Testis (tissue), 2 donors: ENCODE measurements at regions not wholly inside any gene's neighbourhood (a gene's known extent, or its start where the extent isn't known, plus 50 kb on each side); places are given as distances from the start of the nearest gene placed in this dataset.

Experiments
- DNase-seq: peaks from one replicate; pipeline ENCODE4 v3.0.0-alpha.2; 2019
- H3K27ac ChIP-seq, 2 donors: fragments of 200-600 bp; sonication (generic); one replicate each; pipeline ENCODE4 v1.5.1; 2019
- H3K27me3 ChIP-seq: fragments of 200-600 bp; sonication (generic); one replicate; pipeline ENCODE4 v1.5.1; 2019
- H3K36me3 ChIP-seq: fragments of 200-600 bp; sonication (generic); one replicate; pipeline ENCODE4 v1.5.1; 2017; ENCODE audit warnings: low read depth; ENCODE audit errors: missing control alignments
- H3K4me1 ChIP-seq: fragments of 200-600 bp; sonication (generic); one replicate; pipeline ENCODE4 v1.5.1; 2019
- H3K4me3 ChIP-seq, 2 donors: fragments of 200-600 bp; sonication (generic); one replicate each; pipeline ENCODE4 v1.5.1; 2017 to 2019
- H3K9me3 ChIP-seq: fragments of 200-600 bp; sonication (generic); one replicate; pipeline ENCODE4 v1.5.1; 2017
- CTCF ChIP-seq, 3 experiments: fragments of 450-650 bp in 2 of 3; fragments of 200-600 bp in 1 of 3; sonication (generic) in 1 of 3; IDR thresholded peaks; one replicate each; pipeline ENCODE4 v1.5.1; 2016 to 2019; ENCODE audit warnings: antibody characterized with exemption in 3 of 3, mild to moderate bottlenecking in 2 of 3, moderate library complexity in 1 of 3
- POLR2A ChIP-seq: fragments of 450-650 bp; IDR thresholded peaks from one replicate; pipeline ENCODE4 v1.6.1; 2017; ENCODE audit warnings: antibody characterized with exemption, mild to moderate bottlenecking, moderate library complexity
- WGBS, 2 donors: methylation state at CpG; one replicate each; pipeline ENCODE4 v1.1.5; 2018; 5-methylcytosine and 5-hydroxymethylcytosine counted together
- intact Hi-C: fragments of 100-400 bp; cut with DNase I; formaldehyde crosslinking; loops from one replicate; pipeline ENCODE4 v1.15.1; 2023; ENCODE audit warnings: low total_unique reads

- Histone ChIP-seq H3K9me3 (no peaks in the 10 kb centered on the region), H3K27ac (no peak overlapping the region), H3K36me3 (no peaks in the 10 kb centered on the region), H3K4me3 (no peak overlapping the region), H3K4me1 (no peaks in the 10 kb centered on the region), H3K27me3 (no peaks in the 10 kb centered on the region)
- intact Hi-C loops, result no loop called here
- no peak for DNase-seq
- 93 to 100% methylated on average over 1 of the region's 1 CpG for WGBS, 2 donors
- TF ChIP-seq POLR2A (no peak), CTCF (IDR thresholded peaks at IDR 0.05) (no peak)
Measured at GRCh38 chr10:9035355-9035754, 980.9 kb downstream of the GATA3 start.

- no peaks in the 10 kb centered on the region for H3K4me1 ChIP-seq
- TF ChIP-seq CTCF (IDR thresholded peaks at IDR 0.05) (no peak), POLR2A (no peak)
- H3K9me3 ChIP-seq, result no peaks in the 10 kb centered on the region
- no peaks in the 10 kb centered on the region for H3K27me3 ChIP-seq
- no peak overlapping the region for H3K27ac ChIP-seq
- H3K36me3 ChIP-seq, result no peaks in the 10 kb centered on the region
- intact Hi-C loops, result no loop called here
- H3K4me3 ChIP-seq, result no peak overlapping the region
- no peak for DNase-seq
- 60 to 69% methylated on average over 4 of the region's 4 CpGs for whole genome bisulfite sequencing, 2 donors
Measured at GRCh38 chr10:9036711-9037204, 982.3 kb downstream of the GATA3 start.

GRCh38 chr10:9038146-9038714, 983.7 kb downstream of the GATA3 start:
- H3K27ac ChIP-seq, result no peak overlapping the region

GRCh38 chr10:9043466-9043865, 989.0 kb downstream of the GATA3 start:
- TF ChIP-seq CTCF (IDR thresholded peaks at IDR 0.05) (no peak), POLR2A (no peak)
- 41 to 49% methylated on average over 2 of the region's 2 CpGs for WGBS, 2 donors

More at GRCh38 chr10:9038146-9038714, 983.7 kb downstream of the GATA3 start:
- Histone ChIP-seq H3K4me3 (no peak overlapping the region), H3K4me1 (no peaks in the 10 kb centered on the region), H3K9me3 (no peaks in the 10 kb centered on the region), H3K27me3 (no peaks in the 10 kb centered on the region), H3K36me3 (no peaks in the 10 kb centered on the region)
- intact Hi-C loops, result no loop called here
- TF ChIP-seq CTCF (IDR thresholded peaks at IDR 0.05) (no peak), POLR2A (no peak)
- WGBS, 2 donors, result 58 to 63% methylated on average over 4 of the region's 4 CpGs
- DNase-seq, result peak; percentile 74

GRCh38 chr10:9045311-9045710, 990.8 kb downstream of the GATA3 start:
- DNase-seq, result no peak
- Histone ChIP-seq H3K36me3 (no peaks in the 10 kb centered on the region), H3K27me3 (no peaks in the 10 kb centered on the region), H3K27ac (no peak overlapping the region), H3K4me3 (no peak overlapping the region), H3K9me3 (no peaks in the 10 kb centered on the region), H3K4me1 (no peaks in the 10 kb centered on the region)
- intact Hi-C loops, result no loop called here
- TF ChIP-seq POLR2A (no peak), CTCF (IDR thresholded peaks at IDR 0.05) (no peak)

More at GRCh38 chr10:9043466-9043865, 989.0 kb downstream of the GATA3 start:
- DNase-seq, result no peak
- Histone ChIP-seq H3K4me1 (no peaks in the 10 kb centered on the region), H3K9me3 (no peaks in the 10 kb centered on the region), H3K36me3 (no peaks in the 10 kb centered on the region), H3K4me3 (no peak overlapping the region), H3K27ac (no peak overlapping the region), H3K27me3 (no peaks in the 10 kb centered on the region)
- intact Hi-C loops, result no loop called here
